Mesendoderm (in vitro differentiated cells): ENCODE measurements at regions not wholly inside any gene's neighbourhood (a gene's known extent, or its start where the extent isn't known, plus 50 kb on each side); places are given as distances from the start of the nearest gene placed in this dataset.

Experiments
- DNase-seq: peaks from one replicate; pipeline ENCODE4 v3.0.0; 2013
- H2AK5ac ChIP-seq: 2 replicates; pipeline ENCODE4 v1.6.1; 2013; ENCODE audit warnings: low read length, inconsistent platforms
- H2BK120ac ChIP-seq: 2 replicates; pipeline ENCODE4 v1.6.1; 2013; ENCODE audit warnings: low read depth, mild to moderate bottlenecking, low read length, moderate library complexity, mixed read lengths
- H2BK15ac ChIP-seq: replicated peaks from 2 replicates; pipeline ENCODE4 v1.6.1; 2013; ENCODE audit warnings: low read depth, mild to moderate bottlenecking, moderate library complexity
- H2BK5ac ChIP-seq: 2 replicates; pipeline ENCODE4 v1.6.1; 2013; ENCODE audit warnings: low read length, inconsistent platforms
- H3K18ac ChIP-seq: 2 replicates; pipeline ENCODE4 v1.6.1; 2013; ENCODE audit warnings: mild to moderate bottlenecking, low read length, mixed read lengths
- H3K23ac ChIP-seq: one replicate; pipeline ENCODE4 v1.6.1; 2013; ENCODE audit warnings: low read length
- H3K27ac ChIP-seq: 2 replicates; pipeline ENCODE4 v1.5.1; 2013; ENCODE audit warnings: low read depth, mild to moderate bottlenecking, inconsistent platforms, low read length, moderate library complexity
- H3K27me3 ChIP-seq: 2 replicates; pipeline ENCODE4 v1.6.1; 2013; ENCODE audit warnings: low read length, control low read depth, mild to moderate bottlenecking, inconsistent platforms; ENCODE audit not compliant: insufficient read depth, poor library complexity
- H3K36me3 ChIP-seq: 2 replicates; pipeline ENCODE4 v1.6.1; 2013; ENCODE audit warnings: low read length, inconsistent platforms; ENCODE audit not compliant: control insufficient read depth, insufficient read depth
- H3K4ac ChIP-seq: one replicate; pipeline ENCODE4 v1.6.1; 2013; ENCODE audit warnings: low read depth, mild to moderate bottlenecking, low read length, moderate library complexity
- H3K4me1 ChIP-seq: 2 replicates; pipeline ENCODE4 v1.6.1; 2013; ENCODE audit warnings: low read depth, low read length, inconsistent platforms; ENCODE audit not compliant: control insufficient read depth
- H3K4me2 ChIP-seq: 2 replicates; pipeline ENCODE4 v1.6.1; 2013; ENCODE audit warnings: low read length
- H3K4me3 ChIP-seq: 2 replicates; pipeline ENCODE4 v1.5.1; 2013; ENCODE audit warnings: mild to moderate bottlenecking, low read length
- H3K56ac ChIP-seq: one replicate; pipeline ENCODE4 v1.6.1; 2013; ENCODE audit warnings: low read length
- H3K79me1 ChIP-seq: 2 replicates; pipeline ENCODE4 v1.6.1; 2013; ENCODE audit warnings: low read length, inconsistent platforms
- H3K79me2 ChIP-seq: 2 replicates; pipeline ENCODE4 v1.6.1; 2013; ENCODE audit warnings: mild to moderate bottlenecking, low read length; ENCODE audit not compliant: control insufficient read depth, insufficient read depth
- H3K9ac ChIP-seq: 2 replicates; pipeline ENCODE4 v1.6.1; 2013; ENCODE audit warnings: low read length, inconsistent platforms
- H4K5ac ChIP-seq: one replicate; pipeline ENCODE4 v1.6.1; 2013; ENCODE audit warnings: low read length
- H4K8ac ChIP-seq: one replicate; pipeline ENCODE4 v1.6.1; 2013; ENCODE audit warnings: low read depth, mild to moderate bottlenecking, control low read depth, low read length, moderate library complexity
- WGBS: extraction: QIAGEN DNeasy Blood & Tissue Kit; methylation state at CpG from one replicate; pipeline ENCODE4 v1.1.7; 2013; ENCODE audit warnings: low lambda C conversion rate, missing lambda C conversion rate; ENCODE audit not compliant: insufficient coverage; ENCODE audit errors: extremely low coverage; 5-methylcytosine and 5-hydroxymethylcytosine counted together

- H3K27ac ChIP-seq: no peak overlapping the region
- no peak for DNase-seq
Observed at GRCh38 chr2:41935002-41935401, 112.8 kb upstream of the PKDCC start.

DNA sequence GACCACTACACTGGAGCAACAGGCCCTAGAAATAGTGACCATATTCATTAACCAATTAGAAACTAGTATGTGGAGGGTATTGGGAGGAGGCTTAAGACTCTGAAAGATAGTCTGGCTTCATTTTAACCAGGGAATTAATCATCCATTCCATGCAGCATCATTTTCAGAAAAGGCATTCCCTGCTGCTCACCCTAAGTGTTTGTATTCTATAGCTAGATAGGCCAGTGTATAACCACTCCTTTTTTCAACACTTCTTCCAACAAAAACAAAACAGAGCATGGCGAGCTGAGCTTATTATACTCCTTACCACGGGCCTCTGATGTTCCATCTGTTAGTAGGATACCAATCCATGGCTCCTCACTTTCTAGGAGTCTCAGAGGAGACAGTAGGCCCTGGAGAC lies 112.0 kb upstream of the PKDCC start:
- H3K79me1 ChIP-seq: no peaks in the 10 kb centered on the region
- H3K27ac ChIP-seq: no peak overlapping the region
- H3K18ac ChIP-seq: peak overlapping the region; percentile 32
- H4K8ac ChIP-seq: no peak overlapping the region
- DNase-seq: no peak
- H2AK5ac ChIP-seq: no peak overlapping the region
- no peaks in the 10 kb centered on the region for H3K27me3 ChIP-seq
- no CpG with 5 or more reads among the region's 2 CpGs for WGBS
- H3K36me3 ChIP-seq: no peaks in the 10 kb centered on the region
- no peak overlapping the region for H3K9ac ChIP-seq
- H2BK15ac ChIP-seq: no peak overlapping the region
- H4K5ac ChIP-seq: no peak overlapping the region
- no peak overlapping the region for H3K4me3 ChIP-seq
- no peak overlapping the region for H3K4ac ChIP-seq
- H2BK5ac ChIP-seq: no peak overlapping the region
- no peak overlapping the region for H2BK120ac ChIP-seq
- no peaks in the 10 kb centered on the region for H3K79me2 ChIP-seq
- no peak overlapping the region for H3K4me2 ChIP-seq
- peaks cover 25% of the 10 kb centered on the region for H3K4me1 ChIP-seq
- H3K56ac ChIP-seq: no peak overlapping the region
- H3K23ac ChIP-seq: no peak overlapping the region

More at GRCh38 chr2:41935002-41935401, 112.8 kb upstream of the PKDCC start:
- H4K5ac ChIP-seq: no peak overlapping the region
- H3K4me1 ChIP-seq: peaks cover 25% of the 10 kb centered on the region
- no peaks in the 10 kb centered on the region for H3K36me3 ChIP-seq
- no peak overlapping the region for H3K4ac ChIP-seq
- H3K27me3 ChIP-seq: no peaks in the 10 kb centered on the region
- WGBS: no CpG with 5 or more reads among the region's 2 CpGs
- H3K18ac ChIP-seq: peak overlapping the region; percentile 10
- H3K23ac ChIP-seq: no peak overlapping the region
- no peak overlapping the region for H3K56ac ChIP-seq
- H4K8ac ChIP-seq: no peak overlapping the region
- H3K9ac ChIP-seq: no peak overlapping the region
- no peak overlapping the region for H3K4me2 ChIP-seq
- no peak overlapping the region for H2AK5ac ChIP-seq
- no peak overlapping the region for H2BK15ac ChIP-seq
- H3K79me2 ChIP-seq: no peaks in the 10 kb centered on the region
- no peak overlapping the region for H2BK120ac ChIP-seq
- no peak overlapping the region for H2BK5ac ChIP-seq
- H3K79me1 ChIP-seq: no peaks in the 10 kb centered on the region
- no peak overlapping the region for H3K4me3 ChIP-seq

GRCh38 chr2:41936771-41937463 lies 110.9 kb upstream of the PKDCC start:
- H2BK15ac ChIP-seq: no peak overlapping the region
- no peaks in the 10 kb centered on the region for H3K36me3 ChIP-seq
- no peaks in the 10 kb centered on the region for H3K79me2 ChIP-seq
- peak overlapping the region; percentile 82 for H3K18ac ChIP-seq
- H3K56ac ChIP-seq: peak overlapping the region; percentile 17
- no peak overlapping the region for H2BK5ac ChIP-seq
- no peak overlapping the region for H3K27ac ChIP-seq
- no peak overlapping the region for H2AK5ac ChIP-seq
- H3K4me1 ChIP-seq: peaks cover 28% of the 10 kb centered on the region
- H3K4me3 ChIP-seq: no peak overlapping the region
- no peaks in the 10 kb centered on the region for H3K79me1 ChIP-seq
- no peak overlapping the region for H3K9ac ChIP-seq
- H2BK120ac ChIP-seq: peak overlapping the region; percentile 15
- H3K27me3 ChIP-seq: no peaks in the 10 kb centered on the region
- no peak overlapping the region for H4K5ac ChIP-seq
- no CpG with 5 or more reads among the region's 7 CpGs for WGBS
- DNase-seq: no peak
- H3K4me2 ChIP-seq: no peak overlapping the region
- no peak overlapping the region for H3K4ac ChIP-seq
- no peak overlapping the region for H4K8ac ChIP-seq
- H3K23ac ChIP-seq: no peak overlapping the region

DNA sequence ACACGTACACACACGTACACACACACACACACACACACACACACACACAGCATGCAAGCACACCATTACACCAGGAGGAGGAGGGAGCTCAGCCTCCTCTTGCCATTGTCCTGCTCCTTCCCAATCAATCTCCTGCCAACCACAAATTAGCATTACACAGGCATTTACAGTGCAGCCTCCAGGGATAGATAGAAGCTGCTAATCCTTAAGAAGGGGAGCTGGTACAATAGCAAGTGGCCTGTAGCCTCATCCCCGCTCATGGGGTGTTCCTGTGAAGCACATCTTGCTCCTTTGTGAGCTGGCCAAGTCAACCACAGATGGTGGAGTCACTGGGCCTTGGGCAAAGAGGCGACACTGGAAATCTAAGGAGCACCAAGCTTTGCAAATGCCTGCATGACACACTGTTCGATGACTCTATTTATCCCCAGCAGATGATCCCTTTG lies 110.3 kb upstream of the PKDCC start:
- peak overlapping the region; percentile 66 for H2BK120ac ChIP-seq

GRCh38 chr2:41937921-41938708 lies 109.7 kb upstream of the PKDCC start:
- H3K4me3 ChIP-seq: no peak overlapping the region
- peak overlapping the region; percentile 37 for H2BK15ac ChIP-seq
- no peaks in the 10 kb centered on the region for H3K79me2 ChIP-seq
- peaks cover 28% of the 10 kb centered on the region for H3K4me1 ChIP-seq
- peak overlapping the region; percentile 7 for H4K8ac ChIP-seq
- peak overlapping the region; percentile 65 for H2BK5ac ChIP-seq
- DNase-seq: peak; percentile 96
- H3K23ac ChIP-seq: no peak overlapping the region
- H4K5ac ChIP-seq: peak overlapping the region; percentile 5
- H2BK120ac ChIP-seq: peak overlapping the region; percentile 66
- peak overlapping the region; percentile 72 for H3K56ac ChIP-seq
- peak overlapping the region; percentile 68 for H2AK5ac ChIP-seq
- peak overlapping the region; percentile 96 for H3K18ac ChIP-seq
- H3K27me3 ChIP-seq: no peaks in the 10 kb centered on the region
- no CpG with 5 or more reads among the region's 9 CpGs for WGBS
- H3K27ac ChIP-seq: peak overlapping the region; percentile 47
- peak overlapping the region; percentile 34 for H3K9ac ChIP-seq
- peak overlapping the region; percentile 56 for H3K4ac ChIP-seq
- H3K4me2 ChIP-seq: no peak overlapping the region
- no peaks in the 10 kb centered on the region for H3K79me1 ChIP-seq
- H3K36me3 ChIP-seq: no peaks in the 10 kb centered on the region

More for the DNA sequence above, 110.3 kb upstream of the PKDCC start:
- H3K4ac ChIP-seq: no peak overlapping the region
- DNase-seq: peak; percentile 98
- H3K9ac ChIP-seq: peak overlapping the region; percentile 34
- no CpG with 5 or more reads among the region's 5 CpGs for WGBS
- no peak overlapping the region for H3K4me2 ChIP-seq
- peak overlapping the region; percentile 65 for H2BK5ac ChIP-seq
- H4K5ac ChIP-seq: peak overlapping the region; percentile 5
- H2AK5ac ChIP-seq: peak overlapping the region; percentile 68
- H3K23ac ChIP-seq: no peak overlapping the region
- H3K27ac ChIP-seq: peak overlapping the region; percentile 47
- no peaks in the 10 kb centered on the region for H3K79me2 ChIP-seq
- no peaks in the 10 kb centered on the region for H3K27me3 ChIP-seq
- H4K8ac ChIP-seq: peak overlapping the region; percentile 7
- no peaks in the 10 kb centered on the region for H3K79me1 ChIP-seq
- peak overlapping the region; percentile 72 for H3K56ac ChIP-seq
- H2BK15ac ChIP-seq: peak overlapping the region; percentile 37
- no peaks in the 10 kb centered on the region for H3K36me3 ChIP-seq
- H3K4me3 ChIP-seq: no peak overlapping the region
- H3K18ac ChIP-seq: peak overlapping the region; percentile 96
- peaks cover 28% of the 10 kb centered on the region for H3K4me1 ChIP-seq
